OCI-LY1 (cell line): ENCODE measurements at regions not wholly inside any gene's neighbourhood (a gene's known extent, or its start where the extent isn't known, plus 50 kb on each side); places are given as distances from the start of the nearest gene placed in this dataset.

Source experiments
- H2AFZ ChIP-seq: fragments of 200-600 bp; sonication (generic), shearing (Covaris generic); 2 replicates; pipeline ENCODE4 v1.6.0; 2014; ENCODE audit warnings: antibody characterized with exemption, mild to moderate bottlenecking, low read length
- H3F3A ChIP-seq: fragments of 200-600 bp; sonication (generic), shearing (Covaris generic); 2 replicates; pipeline ENCODE4 v1.6.0; 2014; ENCODE audit warnings: mild to moderate bottlenecking, antibody characterized with exemption, low read length, moderate library complexity; ENCODE audit not compliant: insufficient read depth
- H3K27ac ChIP-seq: fragments of 200-600 bp; sonication (generic); 2 replicates; pipeline ENCODE4 v1.5.1; 2014; ENCODE audit warnings: low read length, mixed run types, mild to moderate bottlenecking, low read depth; ENCODE audit not compliant: poor library complexity, severe bottlenecking
- H3K27me3 ChIP-seq: fragments of 200-600 bp; sonication (generic); 2 replicates; pipeline ENCODE4 v1.6.0; 2014; ENCODE audit warnings: antibody characterized with exemption, mild to moderate bottlenecking, low read length, moderate library complexity; ENCODE audit not compliant: insufficient read depth
- H3K36me3 ChIP-seq: fragments of 200-600 bp; sonication (generic); 2 replicates; pipeline ENCODE4 v1.6.1; 2014; ENCODE audit warnings: mild to moderate bottlenecking, antibody characterized with exemption, low read length, moderate library complexity, mixed read lengths; ENCODE audit not compliant: insufficient read depth
- H3K4me1 ChIP-seq: fragments of 200-600 bp; sonication (generic); 2 replicates; pipeline ENCODE4 v1.5.1; 2014; ENCODE audit warnings: mild to moderate bottlenecking, low read length, moderate library complexity; ENCODE audit not compliant: insufficient read depth, severe bottlenecking
- H3K4me2 ChIP-seq: fragments of 200-600 bp; sonication (generic), shearing (Covaris generic); 2 replicates; pipeline ENCODE4 v1.6.1; 2014; ENCODE audit warnings: low read length
- H3K4me3 ChIP-seq: fragments of 200-600 bp; sonication (generic); 2 replicates; pipeline ENCODE4 v1.5.1; 2014; ENCODE audit warnings: low read length, low read depth, mild to moderate bottlenecking, mixed read lengths; ENCODE audit not compliant: poor library complexity, severe bottlenecking
- H3K79me2 ChIP-seq: fragments of 200-600 bp; shearing (Covaris generic); 2 replicates; pipeline ENCODE4 v1.6.1; 2016; ENCODE audit warnings: mixed run types, low read length, mixed read lengths; ENCODE audit not compliant: insufficient read depth
- H3K9ac ChIP-seq: fragments of 200-600 bp; sonication (generic), shearing (Covaris generic); 2 replicates; pipeline ENCODE4 v1.6.1; 2014; ENCODE audit warnings: mild to moderate bottlenecking, low read length, mixed read lengths
- H3K9me2 ChIP-seq: fragments of 200-600 bp; sonication (generic), shearing (Covaris generic); 2 replicates; pipeline ENCODE4 v1.6.1; 2014; ENCODE audit warnings: low read depth, mild to moderate bottlenecking, low read length, mixed read lengths
- H3K9me3 ChIP-seq: fragments of 200-600 bp; shearing (Covaris generic); 2 replicates; pipeline ENCODE4 v1.6.1; 2014; ENCODE audit warnings: low read length, mixed read lengths
- H4K20me1 ChIP-seq: fragments of 200-600 bp; sonication (generic), shearing (Covaris generic); 2 replicates; pipeline ENCODE4 v1.6.0; 2016; ENCODE audit warnings: mild to moderate bottlenecking, low read length; ENCODE audit not compliant: insufficient read depth
- CTCF ChIP-seq: fragments of 200-600 bp; sonication (generic), shearing (Covaris generic); IDR thresholded peaks from 2 replicates; pipeline ENCODE4 v1.5.1; 2017; ENCODE audit warnings: mild to moderate bottlenecking, antibody characterized with exemption, low read length, moderate library complexity, mixed read lengths
- EZH2 ChIP-seq: fragments of 200-600 bp; sonication (generic), shearing (Covaris generic); IDR thresholded peaks from 2 replicates; pipeline ENCODE4 v1.8.0; 2017; ENCODE audit warnings: borderline replicate concordance, mixed run types, mild to moderate bottlenecking, antibody characterized with exemption, low read length, moderate library complexity, mixed read lengths

- no peaks in the 10 kb centered on the region for H3F3A ChIP-seq
- H3K27ac ChIP-seq = no peak overlapping the region
- H3K36me3 ChIP-seq = no peaks in the 10 kb centered on the region
- H3K9me3 ChIP-seq = no peaks in the 10 kb centered on the region
- H3K27me3 ChIP-seq = no peaks in the 10 kb centered on the region
- H3K79me2 ChIP-seq = no peaks in the 10 kb centered on the region
- H3K4me1 ChIP-seq = no peaks in the 10 kb centered on the region
- no peak overlapping the region for H3K4me3 ChIP-seq
- H3K9me2 ChIP-seq = no peaks in the 10 kb centered on the region
- no peaks in the 10 kb centered on the region for H4K20me1 ChIP-seq
- TF ChIP-seq CTCF (no peak), EZH2 (no peak)
- H2AFZ ChIP-seq = no peak overlapping the region
- no peak overlapping the region for H3K9ac ChIP-seq
- no peak overlapping the region for H3K4me2 ChIP-seq
Measured at GRCh38 chr4:162274354-162274753, 110.6 kb upstream of the FSTL5 start.

GRCh38 chr4:162272215-162272614 is 108.4 kb upstream of the FSTL5 start:
- Histone ChIP-seq H4K20me1 (no peaks in the 10 kb centered on the region), H3K27me3 (no peaks in the 10 kb centered on the region), H3K4me3 (no peak overlapping the region), H3F3A (no peaks in the 10 kb centered on the region), H3K27ac (no peak overlapping the region), H3K9me3 (no peaks in the 10 kb centered on the region), H3K4me2 (no peak overlapping the region), H3K4me1 (no peaks in the 10 kb centered on the region), H3K9ac (no peak overlapping the region), H3K9me2 (no peaks in the 10 kb centered on the region), H3K36me3 (no peaks in the 10 kb centered on the region), H3K79me2 (no peaks in the 10 kb centered on the region), H2AFZ (no peak overlapping the region)
- TF ChIP-seq CTCF (no peak), EZH2 (no peak)

GRCh38 chr4:162268911-162269310 is 105.1 kb upstream of the FSTL5 start:
- H3K4me1 ChIP-seq = no peaks in the 10 kb centered on the region
- TF ChIP-seq EZH2 (no peak), CTCF (no peak)
- H3K4me2 ChIP-seq = no peak overlapping the region
- no peak overlapping the region for H3K27ac ChIP-seq
- H3K9me2 ChIP-seq = no peaks in the 10 kb centered on the region
- no peaks in the 10 kb centered on the region for H4K20me1 ChIP-seq
- no peak overlapping the region for H2AFZ ChIP-seq
- no peak overlapping the region for H3K4me3 ChIP-seq
- no peaks in the 10 kb centered on the region for H3K9me3 ChIP-seq
- no peak overlapping the region for H3K9ac ChIP-seq
- no peaks in the 10 kb centered on the region for H3K27me3 ChIP-seq
- no peaks in the 10 kb centered on the region for H3K36me3 ChIP-seq
- H3F3A ChIP-seq = no peaks in the 10 kb centered on the region
- H3K79me2 ChIP-seq = no peaks in the 10 kb centered on the region
